IMR-90 (cell line): ENCODE measurements at regions not wholly inside any gene's neighbourhood (a gene's known extent, or its start where the extent isn't known, plus 50 kb on each side); places are given as distances from the start of the nearest gene placed in this dataset.

Experiments
- ATAC-seq: fragments of 200-7000 bp; cut with Tn5 transposase; 2 replicates; pipeline ENCODE4 v1.9.1; 2020; ENCODE audit warnings: low read depth, mild to moderate bottlenecking, moderate library complexity
- BruUV-seq: library from RNA; stranded (reverse); fragments of 400-500 nt; replicated peaks from 2 replicates; lab custom pipeline; 2021; lab: Mats Ljungman, UMichigan
- CTCF ChIA-PET: fragments of 300-600 bp; formaldehyde crosslinking; extraction: SDS; loops from one replicate; lab custom pipeline; 2021; ENCODE audit warnings: antibody characterized with exemption; lab: Yijun Ruan, JAX
- POLR2A ChIA-PET: fragments of 300-600 bp; sonication (Branson Sonifier 250); formaldehyde crosslinking; loops from one replicate; lab custom pipeline; 2022; ENCODE audit warnings: antibody characterized with exemption; ENCODE audit not compliant: unreplicated experiment; lab: Charles Lee
- DNase-seq: peaks from one replicate; pipeline ENCODE4 v3.0.0; 2013
- H2AFZ ChIP-seq: replicated peaks from 2 replicates; pipeline ENCODE3; 2013; ENCODE audit warnings: low read length, mild to moderate bottlenecking; ENCODE audit not compliant: poor library complexity
- H2AK5ac ChIP-seq: 2 replicates; pipeline ENCODE4 v1.6.1; 2013; ENCODE audit warnings: low read depth, low read length, inconsistent platforms
- H2AK9ac ChIP-seq: replicated peaks from 2 replicates; pipeline ENCODE3; 2013; ENCODE audit warnings: mild to moderate bottlenecking, low read depth, low read length, moderate library complexity; ENCODE audit not compliant: poor library complexity
- H2BK120ac ChIP-seq: 2 replicates; pipeline ENCODE4 v1.6.1; 2013; ENCODE audit warnings: low read depth, low read length, inconsistent platforms
- H2BK15ac ChIP-seq: 3 replicates; pipeline ENCODE4 v1.6.1; 2013; ENCODE audit warnings: low read depth, low read length, inconsistent platforms
- H2BK20ac ChIP-seq: 2 replicates; pipeline ENCODE4 v1.6.1; 2013; ENCODE audit warnings: low read depth, mild to moderate bottlenecking, inconsistent platforms, low read length, moderate library complexity
- H2BK5ac ChIP-seq: 2 replicates; pipeline ENCODE4 v1.6.1; 2013; ENCODE audit warnings: mild to moderate bottlenecking, low read depth, low read length, inconsistent platforms; ENCODE audit not compliant: poor library complexity, severe bottlenecking
- H3K14ac ChIP-seq: replicated peaks from 2 replicates; pipeline ENCODE4 v1.6.1; 2013; ENCODE audit warnings: low read depth, low read length, inconsistent platforms
- H3K18ac ChIP-seq: 2 replicates; pipeline ENCODE4 v1.6.1; 2013; ENCODE audit warnings: low read depth, low read length, control low read depth
- H3K23ac ChIP-seq: 2 replicates; pipeline ENCODE4 v1.6.1; 2013; ENCODE audit warnings: low read depth, low read length, inconsistent platforms
- H3K27ac ChIP-seq: 2 replicates; pipeline ENCODE4 v1.5.1; 2013; ENCODE audit warnings: mild to moderate bottlenecking, control low read depth, low read length; ENCODE audit not compliant: insufficient read depth
- H3K27me3 ChIP-seq: 2 replicates; pipeline ENCODE4 v1.6.1; 2013; ENCODE audit warnings: low read length; ENCODE audit not compliant: control insufficient read depth, insufficient read depth
- H3K36me3 ChIP-seq: 2 replicates; pipeline ENCODE4 v1.6.1; 2013; ENCODE audit warnings: low read length, mixed read lengths; ENCODE audit not compliant: control insufficient read depth, insufficient read depth
- H3K4ac ChIP-seq: 2 replicates; pipeline ENCODE4 v1.6.1; 2013; ENCODE audit warnings: low read depth, low read length, inconsistent platforms
- H3K4me1 ChIP-seq: 2 replicates; pipeline ENCODE4 v1.6.1; 2013; ENCODE audit warnings: low read length, mixed read lengths; ENCODE audit not compliant: control insufficient read depth, insufficient read depth
- H3K4me2 ChIP-seq: 2 replicates; pipeline ENCODE4 v1.6.1; 2013; ENCODE audit warnings: low read depth, mild to moderate bottlenecking, control low read depth, low read length, moderate library complexity
- H3K4me3 ChIP-seq: 2 replicates; pipeline ENCODE4 v1.5.1; 2013; ENCODE audit warnings: low read depth, mild to moderate bottlenecking, control low read depth, low read length, moderate library complexity; ENCODE audit not compliant: insufficient read depth
- H3K56ac ChIP-seq: 2 replicates; pipeline ENCODE4 v1.6.1; 2013; ENCODE audit warnings: low read length, inconsistent platforms; ENCODE audit not compliant: insufficient read depth; ENCODE audit errors: extremely low read depth
- H3K79me1 ChIP-seq, 2 experiments: 2 replicates each; pipeline ENCODE4 v1.6.1; 2013; ENCODE audit warnings: low read length in 2 of 2, inconsistent platforms in 1 of 2, low read depth in 1 of 2
- H3K9ac ChIP-seq: 2 replicates; pipeline ENCODE4 v1.6.1; 2013; ENCODE audit warnings: low read depth, low read length, control low read depth
- H3K9me1 ChIP-seq: 2 replicates; pipeline ENCODE4 v1.6.1; 2013; ENCODE audit warnings: low read length, inconsistent platforms; ENCODE audit not compliant: insufficient read depth
- H3K9me3 ChIP-seq: 2 replicates; pipeline ENCODE4 v1.6.1; 2013; ENCODE audit warnings: low read length; ENCODE audit not compliant: control insufficient read depth, insufficient read depth
- H4K20me1 ChIP-seq: 2 replicates; pipeline ENCODE4 v1.6.1; 2013; ENCODE audit warnings: low read length, inconsistent platforms; ENCODE audit not compliant: insufficient read depth
- H4K5ac ChIP-seq: 2 replicates; pipeline ENCODE4 v1.6.1; 2013; ENCODE audit warnings: mild to moderate bottlenecking, low read depth, low read length, control low read depth
- H4K8ac ChIP-seq, 2 experiments: 2 replicates each; pipeline ENCODE4 v1.6.1; 2013; ENCODE audit warnings: low read depth in 2 of 2, low read length in 2 of 2, control low read depth in 1 of 2, inconsistent platforms in 1 of 2
- H4K91ac ChIP-seq: 2 replicates; pipeline ENCODE4 v1.6.1; 2013; ENCODE audit warnings: low read depth, low read length, inconsistent platforms; ENCODE audit not compliant: insufficient read depth
- BHLHE40 ChIP-seq: fragments of 150-350 bp; IDR thresholded peaks from 2 replicates; pipeline ENCODE4 v1.6.1; 2016; ENCODE audit warnings: mild to moderate bottlenecking, low read depth, low read length
- CEBPB ChIP-seq: IDR thresholded peaks from 2 replicates; pipeline ENCODE4 v1.6.1; 2012; ENCODE audit warnings: low read depth, low read length, improper control_type of control experiment
- CHD1 ChIP-seq: IDR thresholded peaks from 2 replicates; pipeline ENCODE4 v1.6.1; 2012; ENCODE audit warnings: low read depth, low read length, improper control_type of control experiment
- CTCF ChIP-seq: conservative IDR thresholded peaks from 2 replicates; pipeline ENCODE4 v1.5.1; 2012; ENCODE audit warnings: mild to moderate bottlenecking, low read depth, low read length, improper control_type of control experiment
- FOS ChIP-seq: fragments of 150-350 bp; IDR thresholded peaks from 2 replicates; pipeline ENCODE4 v1.6.1; 2016; ENCODE audit warnings: low read depth, low read length
- MAFK ChIP-seq: IDR thresholded peaks from 2 replicates; pipeline ENCODE4 v1.6.1; 2012; ENCODE audit warnings: low read depth, low read length, improper control_type of control experiment
- MAZ ChIP-seq: IDR thresholded peaks from 2 replicates; pipeline ENCODE4 v1.6.1; 2012; ENCODE audit warnings: low read depth, mild to moderate bottlenecking, low read length, improper control_type of control experiment, moderate library complexity, borderline replicate concordance
- MXI1 ChIP-seq: IDR thresholded peaks from 2 replicates; pipeline ENCODE4 v1.6.1; 2012; ENCODE audit warnings: low read depth, mild to moderate bottlenecking, low read length, moderate library complexity, borderline replicate concordance
- NFE2L2 ChIP-seq: fragments of 150-350 bp; IDR thresholded peaks from 2 replicates; pipeline ENCODE4 v1.6.1; 2016; ENCODE audit warnings: low read depth, mild to moderate bottlenecking, low read length
- POLR2A ChIP-seq: IDR thresholded peaks from 2 replicates; pipeline ENCODE4 v1.6.1; 2012; ENCODE audit warnings: mild to moderate bottlenecking, low read depth, low read length
- RAD21 ChIP-seq: IDR thresholded peaks from 2 replicates; pipeline ENCODE4 v1.6.1; 2012; ENCODE audit warnings: low read length, improper control_type of control experiment
- RCOR1 ChIP-seq: IDR thresholded peaks from 2 replicates; pipeline ENCODE4 v1.6.1; 2012; ENCODE audit warnings: mild to moderate bottlenecking, low read length, improper control_type of control experiment; ENCODE audit not compliant: insufficient replicate concordance
- RFX5 ChIP-seq: IDR thresholded peaks from 2 replicates; pipeline ENCODE4 v1.8.0; 2012; ENCODE audit warnings: low read depth, mild to moderate bottlenecking, low read length, moderate library complexity
- SMC3 ChIP-seq: fragments of 150-350 bp; IDR thresholded peaks from 2 replicates; pipeline ENCODE4 v1.6.1; 2016; ENCODE audit warnings: low read depth, mild to moderate bottlenecking, antibody characterized with exemption, low read length, moderate library complexity
- USF2 ChIP-seq: fragments of 150-350 bp; IDR thresholded peaks from 2 replicates; pipeline ENCODE4 v1.6.1; 2017; ENCODE audit warnings: mild to moderate bottlenecking, antibody characterized with exemption, low read length, low read depth
- WGBS, 2 experiments: methylation state at CpG; one replicate each; pipeline versions ENCODE4 v1.1.5 to v1.1.7; 2013; ENCODE audit warnings: missing lambda C conversion rate in 2 of 2; ENCODE audit not compliant: insufficient read length in 1 of 2; ENCODE audit errors: extremely low coverage in 2 of 2; 5-methylcytosine and 5-hydroxymethylcytosine counted together
- dilution Hi-C: fragments of 300-500 bp; cut with HindIII; formaldehyde crosslinking; loops from one replicate; pipeline ENCODE4 v1.14.3; 2018; ENCODE audit warnings: low sequenced_read_pairs; ENCODE audit not compliant: unreplicated experiment
- in situ Hi-C: fragments of 300-500 bp; cut with MboI; formaldehyde crosslinking; loops from 3 replicates; pipeline ENCODE4 v1.14.3; 2019; ENCODE audit warnings: low sequenced_read_pairs, inconsistent platforms, mixed read lengths
- intact Hi-C: fragments of 100-400 bp; cut with micrococcal nuclease; formaldehyde crosslinking; loops from 2 replicates; pipeline ENCODE4 v1.10.0; 2022
- TF ChIP-seq, protein P1 (sequence below): fragments of 150-350 bp; IDR thresholded peaks from 2 replicates; pipeline ENCODE4 v1.6.1; 2016; ENCODE audit warnings: low read depth, mild to moderate bottlenecking, low read length, moderate library complexity, borderline replicate concordance

DNA sequence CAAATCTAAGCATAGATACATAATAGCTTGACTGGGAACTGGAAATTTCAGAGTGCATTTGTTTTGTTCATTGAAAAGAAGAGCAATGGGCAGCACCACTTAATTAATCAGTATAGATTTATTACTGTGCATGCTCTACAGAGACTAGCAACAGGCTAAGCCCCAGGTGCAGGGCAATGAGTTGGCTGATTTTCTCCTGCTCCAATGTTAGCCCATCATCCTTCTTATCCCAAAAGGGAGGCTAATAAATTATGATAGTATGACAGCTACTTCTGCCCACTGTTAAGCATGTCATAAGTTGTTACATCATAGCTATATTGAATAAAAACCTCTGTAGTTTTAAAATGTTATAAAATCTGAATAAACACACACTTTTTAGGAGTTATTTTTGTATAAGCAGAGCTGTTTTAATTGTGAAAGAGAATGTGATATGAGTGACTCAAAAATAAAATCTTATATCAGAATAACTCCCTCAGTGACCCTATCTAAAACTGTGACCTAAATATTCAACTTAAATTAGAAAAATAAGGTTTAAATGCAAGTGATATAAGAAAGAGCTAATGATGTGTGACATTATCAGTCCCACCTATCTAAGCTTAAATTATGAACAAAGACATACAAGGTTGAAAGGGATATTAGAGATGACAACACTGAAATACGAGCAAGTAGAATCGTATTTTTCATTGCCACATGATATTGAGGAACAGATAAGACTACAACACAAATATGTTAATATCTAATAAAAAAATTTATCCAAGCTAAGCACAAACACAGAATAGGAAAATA is 967.3 kb upstream of the ADGRB3 start:
- POLR2A ChIA-PET, result interaction anchor here (0.6 kb wide), 1 partner anchor 651 kb away, joined by 4 read pairs; no protein-coding TSS in a partner anchor
- WGBS, 2 experiments, result no CpG with 5 or more reads among the region's 2 CpGs
- ATAC-seq, result no peak

More for the DNA sequence above, 967.3 kb upstream of the ADGRB3 start:
- CTCF ChIA-PET, result no interaction called here
- H4K5ac ChIP-seq, result no peak overlapping the region
- no peak overlapping the region for H4K91ac ChIP-seq
- no peak overlapping the region for H2AK9ac ChIP-seq
- H3K23ac ChIP-seq, result no peak overlapping the region
- intact Hi-C loops, result no loop called here
- no peaks in the 10 kb centered on the region for H3K4me1 ChIP-seq
- no peak overlapping the region for H2BK15ac ChIP-seq
- TF ChIP-seq NFE2L2, result no peak
- TF ChIP-seq CTCF, result no peak
- TF ChIP-seq SMC3, result no peak
- TF ChIP-seq USF2, result no peak
- no peak for TF ChIP-seq CHD1
- TF ChIP-seq, protein P1, sequence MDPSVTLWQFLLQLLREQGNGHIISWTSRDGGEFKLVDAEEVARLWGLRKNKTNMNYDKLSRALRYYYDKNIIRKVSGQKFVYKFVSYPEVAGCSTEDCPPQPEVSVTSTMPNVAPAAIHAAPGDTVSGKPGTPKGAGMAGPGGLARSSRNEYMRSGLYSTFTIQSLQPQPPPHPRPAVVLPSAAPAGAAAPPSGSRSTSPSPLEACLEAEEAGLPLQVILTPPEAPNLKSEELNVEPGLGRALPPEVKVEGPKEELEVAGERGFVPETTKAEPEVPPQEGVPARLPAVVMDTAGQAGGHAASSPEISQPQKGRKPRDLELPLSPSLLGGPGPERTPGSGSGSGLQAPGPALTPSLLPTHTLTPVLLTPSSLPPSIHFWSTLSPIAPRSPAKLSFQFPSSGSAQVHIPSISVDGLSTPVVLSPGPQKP, result no peak
- no peak for TF ChIP-seq RFX5
- no peak for TF ChIP-seq RCOR1
- TF ChIP-seq MAFK, result no peak
- no peak for TF ChIP-seq RAD21
- TF ChIP-seq POLR2A, result no peak
- TF ChIP-seq MAZ, result no peak
- no peak for TF ChIP-seq MXI1
- no peak for TF ChIP-seq CEBPB
- no peak for TF ChIP-seq BHLHE40
- no peak for TF ChIP-seq FOS
- DNase-seq, result no peak
- no peaks in the 10 kb centered on the region for H3K9me1 ChIP-seq
- in situ Hi-C loops, result no loop called here
- H4K8ac ChIP-seq, result no peak overlapping the region
- H2BK5ac ChIP-seq, result no peak overlapping the region
- no peaks in the 10 kb centered on the region; the same call in 1 of the 2 replicates for H3K9me3 ChIP-seq
- no peaks in the 10 kb centered on the region for H3K27me3 ChIP-seq
- H3K36me3 ChIP-seq, result no peaks in the 10 kb centered on the region
- H3K56ac ChIP-seq, result no peak overlapping the region
- no peak overlapping the region for H2BK120ac ChIP-seq
- no peak overlapping the region for H3K4me3 ChIP-seq
- no peak overlapping the region for H3K4me2 ChIP-seq
- H3K18ac ChIP-seq, result no peak overlapping the region
- H4K20me1 ChIP-seq, result no peaks in the 10 kb centered on the region
- H2AK5ac ChIP-seq, result no peak overlapping the region
- H2BK20ac ChIP-seq, result no peak overlapping the region
- dilution Hi-C loops, result no loop called here
- no peak overlapping the region for H3K4ac ChIP-seq
- BruUV-seq, result no TSS peak
- H3K79me1 ChIP-seq, result no peaks in the 10 kb centered on the region
- H3K9ac ChIP-seq, result no peak overlapping the region
- no peak overlapping the region for H3K27ac ChIP-seq
- H2AFZ ChIP-seq, result no peak overlapping the region
- H3K14ac ChIP-seq, result no peak overlapping the region
